Fibroblast of lung (primary cell): ENCODE measurements at regions not wholly inside any gene's neighbourhood (a gene's known extent, or its start where the extent isn't known, plus 50 kb on each side); places are given as distances from the start of the nearest gene placed in this dataset.
A peak's percentile ranks its signal among the peaks of the same experiment; 100 is the strongest.

Source experiments
- DNase-seq, 2 donors: peaks; one replicate each; pipeline versions ENCODE4 v3.0.0 to v3.0.0-alpha.2; 2010; ENCODE audit warnings: low read depth in 2 of 2
- H2AFZ ChIP-seq: 2 replicates; pipeline ENCODE4 v1.5.1; 2012; ENCODE audit warnings: low read length, control low read depth, inconsistent platforms
- H3K27ac ChIP-seq: 2 replicates; pipeline ENCODE4 v1.5.1; 2011; ENCODE audit warnings: low read length, control low read depth; ENCODE audit not compliant: insufficient read depth
- H3K27me3 ChIP-seq: 2 replicates; pipeline ENCODE4 v1.5.1; 2011; ENCODE audit warnings: mild to moderate bottlenecking, low read length; ENCODE audit not compliant: control insufficient read depth, insufficient read depth
- H3K36me3 ChIP-seq: 2 replicates; pipeline ENCODE4 v1.5.1; 2011; ENCODE audit warnings: low read length; ENCODE audit not compliant: control insufficient read depth, insufficient read depth
- H3K4me1 ChIP-seq: 2 replicates; pipeline ENCODE4 v1.5.1; 2011; ENCODE audit warnings: low read length; ENCODE audit not compliant: control insufficient read depth, insufficient read depth; ENCODE audit errors: extremely low read depth
- H3K4me2 ChIP-seq: 2 replicates; pipeline ENCODE4 v1.5.1; 2011; ENCODE audit warnings: low read length, control low read depth; ENCODE audit not compliant: insufficient read depth; ENCODE audit errors: extremely low read depth
- H3K4me3 ChIP-seq, 4 experiments: fragments of 200-600 bp in 1 of 4; sonication (generic) in 1 of 4; replicated peaks in 1 of 4; 2 replicates each; pipeline ENCODE4 v1.5.1; 2011 to 2016; ENCODE audit warnings: low read length in 4 of 4, low read depth in 3 of 4, mild to moderate bottlenecking in 3 of 4, control low read depth in 2 of 4, inconsistent platforms in 1 of 4, mixed read lengths in 1 of 4; ENCODE audit not compliant: insufficient read depth in 1 of 4; ENCODE audit errors: control extremely low read depth in 1 of 4
- H3K79me2 ChIP-seq: 2 replicates; pipeline ENCODE4 v1.5.1; 2012; ENCODE audit warnings: mild to moderate bottlenecking, low read length, inconsistent platforms; ENCODE audit not compliant: control insufficient read depth, insufficient read depth
- H3K9ac ChIP-seq: 2 replicates; pipeline ENCODE4 v1.5.1; 2011; ENCODE audit warnings: mild to moderate bottlenecking, low read length, control low read depth; ENCODE audit not compliant: insufficient read depth
- H3K9me3 ChIP-seq: 2 replicates; pipeline ENCODE4 v1.5.1; 2012; ENCODE audit warnings: low read depth, low read length; ENCODE audit not compliant: control insufficient read depth, insufficient read depth
- H4K20me1 ChIP-seq: 2 replicates; pipeline ENCODE4 v1.5.1; 2011; ENCODE audit warnings: low read length; ENCODE audit not compliant: control insufficient read depth, insufficient read depth; ENCODE audit errors: extremely low read depth
- CTCF ChIP-seq, 2 donors: IDR thresholded peaks in 1 of 2; conservative IDR thresholded peaks in 1 of 2; 1 replicate in 1 of 2; 2 replicates in 1 of 2; pipeline ENCODE4 v1.5.1; 2011 to 2012; ENCODE audit warnings: low read length in 2 of 2, control low read depth in 1 of 2, inconsistent platforms in 1 of 2, low read depth in 1 of 2, mild to moderate bottlenecking in 1 of 2
- EZH2 ChIP-seq: IDR thresholded peaks from 2 replicates; pipeline ENCODE4 v1.5.1; 2012; ENCODE audit warnings: low read length, control low read depth, mild to moderate bottlenecking; ENCODE audit errors: missing control alignments

GRCh38 chr6:11433860-11434259, 103.7 kb upstream of the TMEM170B start:
- no peak overlapping the region for H2AFZ ChIP-seq
- no peak overlapping the region for H3K4me3 ChIP-seq
- no peak for DNase-seq
- no peaks in the 10 kb centered on the region for H3K36me3 ChIP-seq
- peaks cover 13% of the 10 kb centered on the region for H3K4me1 ChIP-seq
- no peak overlapping the region for H3K9ac ChIP-seq
- no peaks in the 10 kb centered on the region for H3K27me3 ChIP-seq
- no peaks in the 10 kb centered on the region for H3K9me3 ChIP-seq
- H3K4me2 ChIP-seq = peak overlapping the region; percentile 48
- H3K79me2 ChIP-seq = no peaks in the 10 kb centered on the region
- H4K20me1 ChIP-seq = no peaks in the 10 kb centered on the region
- no peak for TF ChIP-seq EZH2
- no peak for TF ChIP-seq CTCF (conservative IDR thresholded peaks at IDR 0.05 in 1 of 2, IDR thresholded peaks at IDR 0.05 in 1 of 2; ENCODE audit: low read depth in 1 of 2, low read length in 2 of 2)
- H3K27ac ChIP-seq = peak overlapping the region; percentile 41

- Histone ChIP-seq H4K20me1 (no peaks in the 10 kb centered on the region), H3K27ac (peak overlapping the region; percentile 35), H3K4me2 (peak overlapping the region; percentile 84), H3K79me2 (no peaks in the 10 kb centered on the region), H3K4me3 (no peak overlapping the region), H3K36me3 (no peaks in the 10 kb centered on the region), H3K27me3 (no peaks in the 10 kb centered on the region), H2AFZ (no peak overlapping the region), H3K9ac (no peak overlapping the region), H3K9me3 (no peaks in the 10 kb centered on the region), H3K4me1 (peaks cover 22% of the 10 kb centered on the region)
- peak; percentile 61 to 92 for DNase-seq
- TF ChIP-seq CTCF (conservative IDR thresholded peaks at IDR 0.05 in 1 of 2, IDR thresholded peaks at IDR 0.05 in 1 of 2; ENCODE audit: low read depth in 1 of 2, low read length in 2 of 2) (no peak), EZH2 (no peak)
Measured at GRCh38 chr6:11432713-11433450, 104.7 kb upstream of the TMEM170B start.

- TF ChIP-seq CTCF (conservative IDR thresholded peaks at IDR 0.05 in 1 of 2, IDR thresholded peaks at IDR 0.05 in 1 of 2; ENCODE audit: low read depth in 1 of 2, low read length in 2 of 2) (no peak), EZH2 (no peak)
- Histone ChIP-seq H3K4me1 (peaks cover 26% of the 10 kb centered on the region), H2AFZ (no peak overlapping the region), H3K9ac (no peak overlapping the region), H3K27ac (no peak overlapping the region), H3K36me3 (no peaks in the 10 kb centered on the region), H3K79me2 (no peaks in the 10 kb centered on the region), H3K4me3 (no peak overlapping the region), H3K27me3 (no peaks in the 10 kb centered on the region), H3K9me3 (no peaks in the 10 kb centered on the region), H3K4me2 (no peak overlapping the region), H4K20me1 (no peaks in the 10 kb centered on the region)
- no peak for DNase-seq
Measured at GRCh38 chr6:11432091-11432490, 105.5 kb upstream of the TMEM170B start.
